Caki2 (cell line): ENCODE measurements at regions not wholly inside any gene's neighbourhood (a gene's known extent, or its start where the extent isn't known, plus 50 kb on each side); places are given as distances from the start of the nearest gene placed in this dataset.

ENCODE experiments used
- DNase-seq: peaks from one replicate; pipeline ENCODE4 v3.0.0-alpha.2; 2015; ENCODE audit warnings: low read depth
- in situ Hi-C: cut with HindIII; loops from 2 replicates; pipeline ENCODE4 v1.10.0; 2016; ENCODE audit warnings: low sequenced_read_pairs, low pct_unique_long_range_greater_than_20kb, mixed read lengths

GRCh38 chr4:156568484-156568883 lies 403.1 kb downstream of the PDGFC start:
- no peak for DNase-seq
- in situ Hi-C loops: no loop called here

- in situ Hi-C loops: no loop called here
- DNase-seq: no peak
These were observed 403.6 kb downstream of the PDGFC start for GRCh38 chr4:156568041-156568440.

GRCh38 chr4:156560701-156561100 lies 410.9 kb downstream of the PDGFC start:
- in situ Hi-C loops: no loop called here
- no peak for DNase-seq

- in situ Hi-C loops: no loop called here
- DNase-seq: no peak
These were observed 412.3 kb downstream of the PDGFC start for GRCh38 chr4:156559346-156559745.

GRCh38 chr4:156558373-156559025 lies 413.1 kb downstream of the PDGFC start:
- DNase-seq: no peak

GRCh38 chr4:156557920-156558319 lies 413.7 kb downstream of the PDGFC start:
- no peak for DNase-seq
- in situ Hi-C loops: no loop called here

More at GRCh38 chr4:156558373-156559025, 413.1 kb downstream of the PDGFC start:
- in situ Hi-C loops: no loop called here

- no peak for DNase-seq
- in situ Hi-C loops: no loop called here
These were observed 415.3 kb downstream of the PDGFC start for GRCh38 chr4:156556336-156556735.

- DNase-seq: no peak
- in situ Hi-C loops: no loop called here
These were observed 417.9 kb downstream of the PDGFC start for GRCh38 chr4:156553659-156554058.

GRCh38 chr4:156547891-156548290 lies 423.7 kb downstream of the PDGFC start:
- DNase-seq: no peak
- in situ Hi-C loops: no loop called here

GRCh38 chr4:156547439-156547838 lies 424.2 kb downstream of the PDGFC start:
- DNase-seq: peak; percentile 27
- in situ Hi-C loops: no loop called here

GRCh38 chr4:156545003-156545785 lies 426.4 kb downstream of the PDGFC start:
- in situ Hi-C loops: no loop called here
- DNase-seq: no peak

GRCh38 chr4:156539376-156539775 lies 432.2 kb downstream of the PDGFC start:
- no peak for DNase-seq
- in situ Hi-C loops: no loop called here

GRCh38 chr4:156538651-156539257 lies 432.8 kb downstream of the PDGFC start:
- in situ Hi-C loops: no loop called here
- DNase-seq: no peak

GRCh38 chr4:156538210-156538609 lies 433.4 kb downstream of the PDGFC start:
- DNase-seq: no peak
- in situ Hi-C loops: no loop called here

GRCh38 chr4:156537286-156537685 lies 434.3 kb downstream of the PDGFC start:
- in situ Hi-C loops: no loop called here
- no peak for DNase-seq

GRCh38 chr4:156536661-156537060 lies 434.9 kb downstream of the PDGFC start:
- no peak for DNase-seq
- in situ Hi-C loops: no loop called here

- DNase-seq: no peak
- in situ Hi-C loops: no loop called here
These were observed 437.4 kb downstream of the PDGFC start for GRCh38 chr4:156534205-156534604.

GRCh38 chr4:156528216-156528615 lies 443.4 kb downstream of the PDGFC start:
- in situ Hi-C loops: no loop called here
- no peak for DNase-seq

GRCh38 chr4:156527237-156527993 lies 444.2 kb downstream of the PDGFC start:
- no peak for DNase-seq
- in situ Hi-C loops: no loop called here
